Epithelial cell of prostate (primary cell): ENCODE measurements at regions not wholly inside any gene's neighbourhood (a gene's known extent, or its start where the extent isn't known, plus 50 kb on each side); places are given as distances from the start of the nearest gene placed in this dataset.

Source experiments
- DNase-seq: peaks from one replicate; pipeline ENCODE4 v3.0.0-alpha.2; 2011; ENCODE audit warnings: low read depth, low spot score
- H3K27ac ChIP-seq: fragments of 450-650 bp; 2 replicates; pipeline ENCODE4 v1.5.1; 2017; ENCODE audit warnings: mild to moderate bottlenecking

DNA sequence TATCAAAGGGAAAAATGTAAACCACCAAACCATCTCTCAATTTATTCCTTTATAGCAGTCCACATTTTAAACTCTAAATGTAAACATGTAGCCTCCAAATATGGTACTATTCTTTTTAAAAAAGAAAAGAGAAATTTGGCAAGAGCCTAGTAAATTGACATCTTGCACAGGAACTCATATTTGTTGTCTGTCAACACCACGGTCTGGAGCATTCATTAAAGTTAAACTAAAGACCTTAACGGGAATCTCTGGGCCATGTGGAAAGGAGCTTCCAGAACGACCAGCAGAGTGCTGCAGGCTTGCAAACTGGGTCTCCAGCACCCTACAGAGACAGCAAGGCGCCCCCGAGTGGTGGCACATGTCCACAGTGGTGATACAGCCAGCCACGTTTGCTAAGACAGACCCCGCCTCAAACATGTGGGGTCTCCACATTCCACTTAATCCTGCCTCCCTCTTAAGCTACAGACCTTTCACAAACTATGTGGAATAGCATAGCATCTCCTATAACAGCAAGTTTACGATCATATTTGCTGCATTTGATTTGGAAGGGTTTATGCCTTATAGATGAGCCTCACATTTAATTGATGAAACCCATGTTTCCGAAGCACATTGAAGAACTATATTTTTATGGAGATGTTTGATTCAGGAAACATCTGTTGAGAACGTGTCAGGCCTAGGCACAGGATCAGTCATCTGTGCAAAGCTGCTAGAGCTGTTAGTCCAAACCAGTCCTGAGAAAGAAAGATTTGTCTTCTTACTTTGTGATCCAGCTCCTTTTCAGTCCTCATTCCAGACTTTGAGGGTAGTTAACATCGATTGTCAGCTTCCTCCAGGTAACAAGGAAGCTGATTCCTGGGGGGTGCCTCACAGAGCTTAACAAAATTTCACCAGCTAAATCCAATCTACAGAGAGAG, 96.4 kb upstream of the BACE2 start:
- DNase-seq: no peak
- H3K27ac ChIP-seq: no peak overlapping the region

DNA sequence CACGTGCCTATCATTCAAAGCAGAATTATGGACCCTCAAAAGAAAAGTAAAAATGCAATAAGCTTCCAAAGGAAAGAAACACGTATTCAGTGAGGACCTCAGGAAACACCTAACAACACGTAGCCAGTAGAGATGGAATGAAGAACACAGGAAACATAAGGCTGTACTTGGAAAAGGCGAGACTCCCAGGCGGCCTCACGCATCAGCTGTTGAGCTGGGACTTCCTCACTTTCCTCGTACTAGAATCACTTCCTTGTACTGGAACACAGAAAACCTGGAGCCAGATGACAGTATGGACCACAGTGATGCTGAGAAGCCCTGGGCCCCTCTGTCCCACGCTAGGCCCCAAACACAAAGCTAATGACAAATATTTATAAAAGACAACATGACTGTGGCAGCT, 94.4 kb upstream of the BACE2 start:
- H3K27ac ChIP-seq: no peak overlapping the region
- no peak for DNase-seq

- no peak for DNase-seq
- H3K27ac ChIP-seq: no peak overlapping the region
These were observed 93.4 kb upstream of the BACE2 start for GRCh38 chr21:41074396-41075184.

GRCh38 chr21:41075656-41076055, 92.3 kb upstream of the BACE2 start:
- DNase-seq: no peak
- no peak overlapping the region for H3K27ac ChIP-seq

- no peak for DNase-seq
- H3K27ac ChIP-seq: no peak overlapping the region
These were observed 91.9 kb upstream of the BACE2 start for GRCh38 chr21:41076064-41076463.

DNA sequence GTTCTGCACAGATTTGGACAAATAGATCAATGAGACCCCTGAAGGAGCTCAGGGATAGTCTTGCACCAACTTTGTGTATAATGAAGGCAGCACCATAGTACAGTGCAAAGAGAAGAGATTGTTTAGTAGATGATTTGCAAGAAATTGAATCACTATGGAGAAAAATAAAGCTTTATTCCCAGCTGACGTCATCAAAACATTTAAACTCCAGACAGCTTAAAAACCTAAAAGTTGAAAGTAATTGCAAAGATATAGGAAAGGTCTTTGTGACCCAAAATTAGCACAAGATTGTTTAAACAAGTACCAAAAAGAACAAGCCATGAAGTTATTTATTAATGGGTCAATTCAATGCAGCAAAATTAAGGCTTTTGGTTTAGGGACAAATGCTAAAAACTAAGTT, 88.8 kb upstream of the BACE2 start:
- H3K27ac ChIP-seq: no peak overlapping the region
- DNase-seq: no peak

GRCh38 chr21:41080485-41081121, 87.4 kb upstream of the BACE2 start:
- DNase-seq: no peak
- no peak overlapping the region for H3K27ac ChIP-seq

DNA sequence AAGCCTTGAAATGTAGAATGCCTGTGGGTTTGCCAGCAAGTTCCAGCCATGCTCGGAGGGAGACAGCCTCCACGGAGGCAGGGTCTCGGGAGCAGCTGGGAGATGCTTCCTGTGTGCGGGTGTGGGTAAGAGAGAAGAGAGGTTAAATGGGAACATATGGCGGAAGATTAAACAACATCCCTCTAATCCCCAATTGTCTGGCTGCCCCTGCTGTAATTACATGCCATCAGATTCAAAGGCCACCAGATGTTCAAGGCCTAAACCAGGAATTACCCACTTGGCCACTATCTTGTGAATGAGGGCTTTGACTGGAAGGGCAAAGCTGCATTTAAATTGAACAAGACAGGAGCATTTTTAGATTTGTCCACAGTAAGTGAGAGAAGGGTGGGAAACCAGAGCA, 81.4 kb upstream of the BACE2 start:
- DNase-seq: no peak
- no peak overlapping the region for H3K27ac ChIP-seq

DNA sequence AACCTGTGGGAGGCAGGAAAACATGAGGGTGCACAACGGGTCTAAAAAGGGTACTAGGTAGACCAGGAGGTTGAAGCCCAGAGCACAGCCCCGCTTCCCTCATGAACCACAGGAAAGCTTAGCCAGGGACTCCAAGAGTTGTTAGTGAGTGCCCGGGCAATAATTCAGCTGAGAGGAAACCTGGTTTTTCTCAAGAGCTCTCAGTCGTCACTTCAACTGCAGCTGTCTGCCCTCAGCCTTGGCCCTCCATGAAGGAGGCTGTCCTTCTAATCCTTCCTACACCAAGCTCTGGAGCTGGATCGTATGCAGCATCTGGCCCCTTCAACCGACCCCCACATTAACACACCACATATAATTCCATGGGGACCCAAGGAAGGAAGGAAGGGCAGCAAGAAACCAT, 77.0 kb upstream of the BACE2 start:
- no peak overlapping the region for H3K27ac ChIP-seq
- DNase-seq: no peak

DNA sequence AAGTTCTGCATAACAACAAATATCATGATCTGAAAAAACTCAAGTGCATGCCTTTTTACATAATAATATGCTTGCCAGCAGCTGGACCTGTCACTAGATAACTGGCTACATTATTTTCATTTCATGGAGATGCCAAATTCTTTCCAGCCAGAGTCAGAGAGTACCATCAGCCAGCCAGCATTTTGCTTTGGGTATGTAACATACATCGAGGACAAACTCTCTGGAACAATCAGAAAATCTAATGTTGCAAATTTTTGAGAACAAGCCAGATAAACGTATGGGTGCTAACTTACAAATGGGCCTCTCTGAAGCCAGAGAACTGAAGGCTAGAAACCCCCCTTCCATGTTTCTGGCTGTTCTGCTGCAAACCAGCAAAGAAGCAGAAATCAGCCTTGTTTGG, 76.3 kb upstream of the BACE2 start:
- DNase-seq: no peak
- no peak overlapping the region for H3K27ac ChIP-seq

DNA sequence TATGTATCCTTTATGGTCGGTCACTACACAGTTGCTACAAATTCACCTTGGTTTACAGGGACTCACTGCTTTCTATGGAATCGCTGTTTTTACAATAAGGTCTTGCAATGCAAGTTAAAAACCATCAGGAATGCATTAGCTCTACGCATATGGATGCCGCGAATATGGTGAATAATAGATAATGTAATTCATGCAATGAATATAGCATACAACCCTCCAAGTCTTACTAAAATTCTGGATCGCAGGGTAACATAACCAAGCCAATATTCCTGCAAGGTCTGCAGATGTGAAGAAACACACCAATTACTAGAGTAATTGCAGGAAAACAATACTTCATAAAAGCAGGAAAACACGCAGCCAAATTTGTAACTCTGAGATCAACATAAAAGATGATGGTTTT, 75.6 kb upstream of the BACE2 start:
- DNase-seq: no peak
- H3K27ac ChIP-seq: no peak overlapping the region

- DNase-seq: no peak
- no peak overlapping the region for H3K27ac ChIP-seq
These were observed 72.0 kb upstream of the BACE2 start for GRCh38 chr21:41095983-41096382.

DNA sequence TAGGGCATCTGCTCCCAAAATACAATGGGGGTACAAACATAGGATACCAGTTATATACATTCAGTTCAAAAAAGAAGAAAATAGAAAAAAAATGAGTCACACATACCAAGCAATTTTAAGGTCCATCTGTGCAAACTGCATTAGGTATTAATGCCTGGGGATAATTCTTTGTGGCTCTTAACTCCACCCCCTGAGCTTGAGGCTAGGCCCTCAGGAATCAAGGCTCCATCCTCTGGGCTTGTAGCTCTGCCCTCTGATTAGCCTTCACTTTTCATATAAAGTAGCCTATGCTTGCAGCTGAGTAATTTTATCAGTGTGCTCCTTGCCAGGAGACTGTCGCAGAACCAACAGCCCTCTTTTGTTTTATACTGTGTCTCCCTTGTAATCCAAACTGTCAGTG, 69.9 kb upstream of the BACE2 start:
- H3K27ac ChIP-seq: no peak overlapping the region
- no peak for DNase-seq

DNA sequence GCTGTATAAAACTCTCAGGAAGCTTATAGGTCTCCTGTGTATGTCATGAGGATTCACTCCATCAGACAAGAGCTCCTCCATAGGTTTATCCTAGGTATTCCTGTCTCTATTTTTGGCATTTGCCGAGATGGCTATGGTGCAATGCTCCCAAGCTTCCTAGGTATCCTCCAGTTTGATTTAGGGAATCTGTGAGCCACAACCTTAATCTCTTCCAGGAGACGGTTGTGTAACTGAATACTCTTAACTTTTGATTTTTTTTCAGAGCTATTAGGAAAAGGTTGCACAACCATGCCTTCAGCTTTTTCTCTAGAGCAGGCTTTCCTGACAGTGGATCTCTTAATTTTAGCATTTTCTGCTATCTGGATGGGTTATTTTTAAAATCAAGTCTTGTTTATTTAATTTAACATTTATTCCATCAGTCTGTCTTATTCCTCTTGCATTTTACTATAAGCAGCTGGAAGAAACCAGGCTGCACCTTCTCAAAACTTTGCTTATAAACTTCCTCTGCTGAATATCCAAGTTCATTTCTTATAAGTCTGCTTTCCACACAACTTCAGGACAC, 69.4 kb upstream of the BACE2 start:
- H3K27ac ChIP-seq: no peak overlapping the region
- DNase-seq: no peak

- no peak for DNase-seq
- H3K27ac ChIP-seq: no peak overlapping the region
These were observed 67.0 kb upstream of the BACE2 start for GRCh38 chr21:41100826-41101550.

GRCh38 chr21:41102281-41102680, 65.7 kb upstream of the BACE2 start:
- no peak overlapping the region for H3K27ac ChIP-seq
- DNase-seq: no peak

DNA sequence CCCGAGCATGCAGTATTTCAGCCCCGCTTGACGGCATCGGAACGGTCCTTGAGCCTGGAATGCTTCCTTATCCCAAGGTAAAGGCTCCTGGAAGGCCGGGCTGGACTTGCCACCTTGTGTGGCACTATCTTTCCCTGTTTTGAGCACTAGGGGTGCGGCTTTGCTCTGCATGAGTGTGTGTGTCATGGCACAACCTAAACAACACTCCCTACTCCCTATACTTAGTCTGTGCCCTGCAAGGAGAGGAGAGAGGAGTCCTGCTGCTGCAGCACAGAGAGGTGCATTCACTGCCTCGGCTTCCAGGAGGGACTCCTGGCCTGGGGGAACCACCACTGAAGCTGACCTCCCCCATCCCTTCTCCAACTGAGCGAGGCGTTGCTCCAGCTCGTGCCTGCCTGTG, 60.4 kb upstream of the BACE2 start:
- no peak for DNase-seq
- no peak overlapping the region for H3K27ac ChIP-seq

DNA sequence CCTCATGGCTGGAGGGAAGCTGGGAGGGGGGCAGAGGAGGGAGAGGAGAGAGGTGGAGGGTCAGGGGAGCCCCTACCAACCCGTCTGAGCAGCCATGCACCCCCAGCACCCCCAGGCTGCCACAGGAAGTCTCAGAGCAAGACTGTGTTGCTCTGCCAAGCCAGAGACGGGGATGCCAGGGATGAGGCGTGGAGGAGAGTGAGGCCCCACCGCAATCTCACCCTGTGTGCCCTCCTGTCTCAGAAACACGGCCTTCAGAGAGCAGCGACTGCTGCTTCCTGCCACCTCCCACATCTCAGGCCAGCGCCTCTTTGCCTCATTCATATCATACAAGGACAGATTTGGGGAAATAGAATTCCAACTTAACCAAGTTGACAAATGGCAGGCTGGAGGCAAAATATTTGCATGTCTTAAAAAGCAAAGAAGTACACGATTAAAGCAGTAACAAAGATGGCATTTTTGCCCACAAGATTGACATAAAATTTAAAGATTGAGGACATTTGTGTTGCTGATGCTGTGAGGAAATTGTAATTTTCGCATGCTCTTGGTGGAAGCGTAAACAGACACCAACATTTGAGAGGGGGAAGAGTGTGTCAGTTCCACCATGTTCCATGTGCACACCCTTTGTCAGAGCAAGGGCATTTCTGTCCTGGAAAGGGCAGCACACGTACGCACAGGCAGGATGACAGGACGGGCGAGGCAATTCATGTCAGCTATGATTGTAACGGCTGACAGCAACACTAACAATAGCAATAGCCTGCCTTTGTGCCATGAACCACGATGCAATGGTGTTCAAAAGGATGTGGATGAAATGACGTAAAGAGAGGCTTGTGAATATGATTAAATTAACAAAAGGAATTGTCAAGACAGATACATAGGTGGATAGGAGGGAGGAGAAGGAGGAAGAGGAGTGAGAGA, 59.0 kb upstream of the BACE2 start:
- DNase-seq: no peak
- H3K27ac ChIP-seq: no peak overlapping the region

DNA sequence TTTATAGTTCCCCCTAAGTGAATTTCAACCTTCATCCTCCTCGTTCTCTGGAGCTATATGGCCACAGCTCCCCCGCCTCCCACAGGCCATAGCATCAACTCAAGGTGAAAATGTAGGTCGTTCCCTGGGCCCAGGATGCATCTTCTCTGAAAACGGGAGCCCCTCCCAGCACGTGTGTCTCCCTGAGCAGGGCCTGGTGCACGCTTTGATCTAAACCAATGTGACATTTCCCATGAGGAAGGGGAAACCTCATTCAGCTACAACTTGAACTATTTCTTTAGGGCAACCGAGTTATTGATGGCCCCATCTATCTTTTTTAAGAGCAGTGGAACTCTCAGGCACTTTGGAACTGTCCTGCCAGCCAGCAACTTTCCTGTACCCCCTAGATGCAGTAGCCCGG, 57.8 kb upstream of the BACE2 start:
- DNase-seq: no peak
- H3K27ac ChIP-seq: no peak overlapping the region
